HG02642 (cell line): ENCODE measurements at regions not wholly inside any gene's neighbourhood (a gene's known extent, or its start where the extent isn't known, plus 50 kb on each side); places are given as distances from the start of the nearest gene placed in this dataset.

Experiments
- ATAC-seq: cut with Tn5 transposase; IDR thresholded peaks from one replicate; pipeline ENCODE4 v1.9.1; 2021; ENCODE audit warnings: mild to moderate bottlenecking; ENCODE audit not compliant: unreplicated experiment, poor library complexity

DNA sequence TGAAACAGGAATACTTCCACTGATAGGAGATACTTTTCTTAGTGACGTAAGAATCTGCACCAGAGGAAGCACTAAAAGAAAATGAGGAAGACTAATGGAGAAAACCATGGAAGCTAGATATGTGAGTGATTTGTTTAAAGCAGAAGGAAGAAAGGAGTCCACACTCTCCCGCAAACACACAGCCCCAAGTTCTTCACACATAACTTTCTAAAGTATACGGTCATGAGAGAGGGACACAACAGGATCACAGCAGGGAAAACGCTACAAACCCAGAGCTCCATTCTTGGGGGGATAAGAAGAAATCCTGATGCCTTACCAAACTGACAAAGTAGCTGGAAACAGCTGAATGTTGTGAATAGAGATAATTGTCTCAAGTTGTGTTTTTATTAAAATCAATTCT lies 222.2 kb upstream of the TMEM161B start:
- no peak for ATAC-seq

- no peak for ATAC-seq
Observed at GRCh38 chr5:88489364-88489763, 220.7 kb upstream of the TMEM161B start.

GRCh38 chr5:88488561-88488960 lies 219.9 kb upstream of the TMEM161B start:
- ATAC-seq = no peak

DNA sequence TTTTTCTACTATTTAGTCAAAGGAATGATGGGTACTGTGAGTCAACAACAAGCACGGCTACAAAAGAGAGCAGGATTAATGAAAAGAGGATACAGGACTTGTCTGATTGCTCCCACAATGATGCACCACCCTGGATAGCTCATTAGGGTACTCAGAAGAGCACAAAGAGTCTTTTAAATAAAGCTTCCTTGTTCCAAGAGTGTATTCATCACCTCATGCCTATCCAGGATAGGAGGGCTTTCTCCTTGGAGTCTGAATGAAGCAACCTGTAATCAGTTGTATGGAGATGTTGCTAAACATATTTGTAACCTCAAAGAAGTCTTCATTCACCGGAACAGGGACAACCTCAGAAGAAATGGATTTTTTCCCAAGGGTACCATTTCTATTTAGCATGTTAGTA lies 219.5 kb upstream of the TMEM161B start:
- no peak for ATAC-seq

- ATAC-seq = no peak
Observed at GRCh38 chr5:88487066-88487465, 218.4 kb upstream of the TMEM161B start.

- no peak for ATAC-seq
Observed at GRCh38 chr5:88486431-88486830, 217.8 kb upstream of the TMEM161B start.

GRCh38 chr5:88485531-88485930 lies 216.9 kb upstream of the TMEM161B start:
- ATAC-seq = no peak

DNA sequence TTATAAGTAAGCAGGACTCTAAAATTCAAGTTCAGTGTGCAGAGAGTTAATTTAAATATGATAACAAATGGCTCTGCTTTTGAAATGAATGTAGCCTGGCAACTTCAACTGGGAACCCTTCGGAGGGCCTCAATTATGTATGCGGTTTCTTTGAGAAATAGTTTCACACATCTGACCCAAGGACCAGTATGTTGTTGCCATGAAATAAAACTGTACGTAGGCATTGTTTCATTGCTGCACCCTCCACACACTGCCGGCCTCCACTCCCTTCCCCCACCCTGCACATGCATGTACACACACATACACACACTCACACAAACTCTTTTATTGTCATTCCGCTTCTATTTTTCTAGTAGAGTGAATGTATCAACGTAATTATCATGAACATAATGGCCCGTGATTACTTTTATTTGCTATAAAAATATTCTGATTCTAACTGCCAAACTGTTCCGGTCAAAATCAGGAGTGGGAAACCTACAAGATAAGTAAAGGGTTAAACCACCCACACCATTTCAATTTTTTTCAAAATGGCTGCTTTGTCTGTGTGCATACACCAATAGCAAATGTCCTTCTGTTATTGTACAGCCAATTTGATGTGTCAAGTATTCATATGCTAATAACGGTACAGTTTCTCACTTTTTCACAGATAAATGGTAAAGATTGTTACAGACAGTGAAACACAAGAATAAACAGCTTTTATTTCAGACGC lies 215.5 kb upstream of the TMEM161B start:
- no peak for ATAC-seq

- ATAC-seq = no peak
Observed at GRCh38 chr5:88480801-88481499, 212.3 kb upstream of the TMEM161B start.

DNA sequence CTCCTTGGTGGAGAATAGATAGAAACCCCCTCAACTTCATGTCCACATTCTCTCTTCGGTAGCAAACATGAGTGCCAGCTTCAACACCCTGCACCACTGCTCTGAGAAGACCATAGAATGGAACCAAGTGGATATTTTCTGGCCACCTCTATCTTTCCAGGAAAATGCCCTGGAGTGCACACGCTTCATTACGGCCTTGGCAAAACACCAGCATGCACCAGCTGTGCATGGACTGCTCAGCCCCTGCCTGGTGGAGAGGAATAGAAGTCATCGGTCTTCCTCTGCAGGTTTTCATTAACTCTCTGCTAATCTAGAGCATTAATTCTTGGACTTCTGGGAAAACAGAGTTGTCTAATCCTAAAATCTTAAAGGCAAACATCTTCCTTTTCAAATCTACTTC lies 211.6 kb upstream of the TMEM161B start:
- no peak for ATAC-seq

DNA sequence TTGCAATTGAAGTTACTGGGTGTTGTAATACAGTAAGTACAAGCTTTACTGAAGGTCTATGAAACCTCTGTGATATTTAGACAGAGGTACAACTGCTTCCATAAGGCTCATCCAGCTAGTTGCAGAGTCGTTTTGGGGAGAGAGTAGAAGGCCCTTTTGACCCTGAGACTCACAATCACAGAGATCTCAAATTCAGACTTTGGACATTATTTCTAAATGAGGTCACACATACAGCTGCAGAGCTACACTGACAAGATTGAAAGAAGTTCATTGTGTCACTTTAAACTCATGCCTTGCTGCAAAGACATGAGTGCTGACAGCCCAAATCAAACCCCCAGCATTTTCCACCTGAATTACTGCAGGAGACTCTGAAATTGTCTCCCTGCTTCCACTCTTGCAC lies 205.9 kb upstream of the TMEM161B start:
- no peak for ATAC-seq

DNA sequence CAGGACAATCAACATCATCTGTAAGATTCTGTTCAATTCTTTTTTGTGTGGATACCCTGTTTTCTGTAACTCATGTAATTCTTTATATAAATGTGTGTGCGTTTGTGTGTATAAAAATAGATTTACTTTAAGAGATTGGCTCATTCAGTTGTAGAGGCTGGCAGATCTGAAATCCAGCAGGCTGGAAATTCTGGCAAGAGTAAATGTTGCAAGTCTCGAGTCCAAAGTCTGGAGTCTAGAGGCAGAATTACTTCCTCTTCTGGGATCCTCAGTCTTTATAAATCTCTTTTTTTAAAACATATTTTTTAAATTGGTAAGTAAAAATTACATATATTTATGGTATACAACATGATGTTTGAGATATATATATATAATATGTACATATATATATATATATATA lies 202.1 kb upstream of the TMEM161B start:
- ATAC-seq = no peak

DNA sequence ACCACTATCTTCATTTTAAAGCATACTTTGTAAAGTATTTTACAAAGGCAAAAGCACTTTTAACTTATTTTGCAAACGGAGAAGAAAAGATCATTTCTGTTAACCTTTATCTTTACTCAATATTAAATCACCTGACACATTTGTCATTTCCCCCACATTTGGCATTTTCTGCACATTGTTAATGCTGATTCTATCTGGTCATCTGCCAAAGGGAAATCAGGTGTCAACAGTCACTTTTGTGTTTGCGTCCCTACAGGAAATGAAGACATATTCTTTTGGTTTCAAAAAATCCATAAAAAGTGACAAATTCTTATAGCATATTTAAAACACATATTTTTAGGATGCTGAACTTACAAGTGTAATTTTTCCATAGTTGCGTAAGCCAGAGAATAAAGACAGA lies 191.3 kb upstream of the TMEM161B start:
- no peak for ATAC-seq

DNA sequence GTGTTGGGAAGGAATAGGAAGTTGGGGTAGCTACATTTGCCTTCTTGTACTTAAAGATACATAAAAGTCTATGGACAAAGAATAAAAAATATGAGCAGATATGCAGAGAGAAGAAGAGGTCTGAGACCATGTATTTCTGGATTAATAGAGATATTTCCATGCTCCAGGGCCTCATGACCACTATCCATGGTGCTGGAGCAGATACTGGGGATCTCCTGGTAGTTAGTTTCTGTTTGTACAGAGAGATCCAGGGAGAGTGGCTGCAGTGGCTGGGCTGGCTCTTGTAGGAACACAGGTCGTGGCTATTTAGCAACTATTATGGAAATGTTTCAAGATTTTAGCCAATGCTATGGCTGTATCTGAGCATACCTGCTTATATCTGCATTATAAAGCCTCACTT lies 184.2 kb upstream of the TMEM161B start:
- ATAC-seq = no peak

DNA sequence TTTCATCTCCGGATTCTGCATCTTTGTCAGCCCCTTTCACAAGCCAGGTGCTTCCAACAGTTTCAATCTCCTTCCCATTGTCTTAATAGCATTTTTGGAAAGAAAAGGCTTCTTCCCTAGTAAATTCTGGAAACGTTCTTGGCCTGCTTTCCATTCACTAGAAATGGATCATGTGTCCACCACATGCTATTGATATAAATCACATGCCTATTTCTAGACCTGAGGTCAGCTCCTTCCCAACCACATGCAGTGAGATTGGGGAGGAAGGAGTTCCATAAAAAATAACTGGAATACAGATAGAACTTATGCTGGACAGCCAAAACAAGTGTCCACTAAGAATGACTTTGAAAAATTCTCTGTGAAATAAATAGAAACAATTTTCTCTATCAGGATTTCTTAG lies 181.6 kb upstream of the TMEM161B start:
- no peak for ATAC-seq

GRCh38 chr5:88438006-88438405 lies 169.4 kb upstream of the TMEM161B start:
- no peak for ATAC-seq

DNA sequence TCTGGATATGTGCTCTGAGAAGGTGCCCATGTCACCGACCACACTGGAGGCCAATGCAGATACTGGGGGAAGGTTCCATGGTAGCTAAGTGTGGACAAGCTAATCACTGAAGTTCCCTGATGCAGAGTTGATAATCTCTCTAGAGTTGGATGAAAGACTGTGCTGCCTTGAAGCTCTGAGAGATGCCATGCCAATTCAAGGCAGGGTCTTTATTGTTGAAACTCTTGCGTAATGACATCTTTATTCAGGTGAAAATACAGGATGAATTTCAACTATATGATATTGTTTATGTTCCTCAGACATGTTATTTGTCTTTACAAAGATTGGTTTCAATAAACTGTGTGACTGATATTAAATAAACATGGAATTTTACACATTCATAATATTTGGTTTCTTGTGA lies 167.6 kb upstream of the TMEM161B start:
- no peak for ATAC-seq

DNA sequence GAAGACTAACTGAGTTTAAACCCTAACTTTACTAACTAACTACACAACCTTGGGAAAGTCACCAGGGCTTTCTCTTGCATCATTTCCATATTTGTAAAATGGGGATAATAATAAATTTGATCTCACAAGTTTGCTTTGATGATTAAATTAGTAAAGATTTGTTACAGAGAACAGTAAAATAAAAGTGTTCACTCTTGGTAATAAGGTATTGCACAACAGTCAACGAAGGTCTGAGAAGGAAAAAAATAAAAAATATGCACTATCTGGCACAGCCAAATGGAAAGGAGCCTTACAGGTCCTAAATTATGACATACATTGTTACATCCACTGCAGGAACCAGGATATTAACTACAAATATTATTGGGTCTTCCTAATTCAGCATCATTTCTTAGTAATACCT lies 160.0 kb upstream of the TMEM161B start:
- ATAC-seq = no peak

GRCh38 chr5:88426441-88426840 lies 157.8 kb upstream of the TMEM161B start:
- no peak for ATAC-seq

DNA sequence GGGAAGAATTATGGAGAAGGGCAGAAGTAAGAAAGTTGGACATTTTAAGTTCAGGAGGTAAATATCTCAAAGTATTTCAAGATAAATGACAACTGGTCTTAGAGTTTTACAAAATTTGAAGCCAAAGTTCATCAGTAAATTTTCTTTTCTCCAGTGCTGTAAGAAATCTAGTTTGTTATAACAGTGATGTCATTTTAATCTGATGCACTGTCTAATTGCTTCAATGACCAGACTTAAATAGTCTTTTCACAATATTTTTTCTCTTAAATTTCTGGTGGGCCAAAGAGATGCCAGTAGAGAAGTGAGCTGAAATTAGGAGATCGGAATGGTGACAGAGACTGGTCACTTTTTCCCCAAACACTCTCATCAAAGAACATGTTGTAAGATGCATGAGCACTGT lies 156.5 kb upstream of the TMEM161B start:
- no peak for ATAC-seq

- no peak for ATAC-seq
Observed at GRCh38 chr5:88419931-88420330, 151.3 kb upstream of the TMEM161B start.

- no peak for ATAC-seq
Observed at GRCh38 chr5:88407341-88407740, 138.7 kb upstream of the TMEM161B start.
